ENCODE measurements at regions not wholly inside any gene's neighbourhood (a gene's known extent, or its start where the extent isn't known, plus 50 kb on each side); places are given as distances from the start of the nearest gene placed in this dataset.

GRCh38 chr11:37298173-37298572 is 700.1 kb upstream of the RAG2 start:
- no peaks in the 10 kb centered on the region for H3K27me3 Mint-ChIP-seq (ENCODE audit: unreplicated experiment)
- TF ChIP-seq CTCF (IDR thresholded peaks at IDR 0.05; ENCODE audit: unreplicated experiment): no peak
- H3K4me3 Mint-ChIP-seq (ENCODE audit: unreplicated experiment): no peak overlapping the region
- no peak for DNase-seq (ENCODE audit: low spot score)
- peaks cover 13% of the 10 kb centered on the region for H3K9me3 Mint-ChIP-seq (ENCODE audit: unreplicated experiment)
- no peak overlapping the region for H3K27ac Mint-ChIP-seq (ENCODE audit: unreplicated experiment)
- H3K4me1 Mint-ChIP-seq (ENCODE audit: unreplicated experiment): no peaks in the 10 kb centered on the region
- H3K36me3 Mint-ChIP-seq (ENCODE audit: low read depth, unreplicated experiment): no peaks in the 10 kb centered on the region

GRCh38 chr11:37286890-37287289 is 688.9 kb upstream of the RAG2 start:
- TF ChIP-seq CTCF (IDR thresholded peaks at IDR 0.05; ENCODE audit: unreplicated experiment): no peak
- H3K9me3 Mint-ChIP-seq (ENCODE audit: unreplicated experiment): peaks cover 4% of the 10 kb centered on the region
- no peak overlapping the region for H3K4me3 Mint-ChIP-seq (ENCODE audit: unreplicated experiment)
- no peaks in the 10 kb centered on the region for H3K27me3 Mint-ChIP-seq (ENCODE audit: unreplicated experiment)
- no peak for DNase-seq (ENCODE audit: low spot score)
- no peaks in the 10 kb centered on the region for H3K36me3 Mint-ChIP-seq (ENCODE audit: low read depth, unreplicated experiment)
- no peaks in the 10 kb centered on the region for H3K4me1 Mint-ChIP-seq (ENCODE audit: unreplicated experiment)
- no peak overlapping the region for H3K27ac Mint-ChIP-seq (ENCODE audit: unreplicated experiment)

- no peaks in the 10 kb centered on the region for H3K9me3 Mint-ChIP-seq (ENCODE audit: unreplicated experiment)
- no peaks in the 10 kb centered on the region for H3K36me3 Mint-ChIP-seq (ENCODE audit: low read depth, unreplicated experiment)
- no peak overlapping the region for H3K27ac Mint-ChIP-seq (ENCODE audit: unreplicated experiment)
Measured at GRCh38 chr11:37282367-37282766, 684.3 kb upstream of the RAG2 start.

GRCh38 chr11:37280200-37280599 is 682.2 kb upstream of the RAG2 start:
- Mint-ChIP-seq H3K36me3 (ENCODE audit: low read depth, unreplicated experiment) (no peaks in the 10 kb centered on the region), H3K9me3 (ENCODE audit: unreplicated experiment) (peaks cover 3% of the 10 kb centered on the region)

More at GRCh38 chr11:37282367-37282766, 684.3 kb upstream of the RAG2 start:
- DNase-seq (ENCODE audit: low spot score): no peak
- Mint-ChIP-seq H3K4me1 (ENCODE audit: unreplicated experiment) (no peaks in the 10 kb centered on the region), H3K27me3 (ENCODE audit: unreplicated experiment) (no peaks in the 10 kb centered on the region), H3K4me3 (ENCODE audit: unreplicated experiment) (no peak overlapping the region)
- no peak for TF ChIP-seq CTCF (IDR thresholded peaks at IDR 0.05; ENCODE audit: unreplicated experiment)

More at GRCh38 chr11:37280200-37280599, 682.2 kb upstream of the RAG2 start:
- H3K4me3 Mint-ChIP-seq (ENCODE audit: unreplicated experiment): no peak overlapping the region
- TF ChIP-seq CTCF (IDR thresholded peaks at IDR 0.05; ENCODE audit: unreplicated experiment): no peak
- no peaks in the 10 kb centered on the region for H3K4me1 Mint-ChIP-seq (ENCODE audit: unreplicated experiment)
- no peak for DNase-seq (ENCODE audit: low spot score)
- H3K27me3 Mint-ChIP-seq (ENCODE audit: unreplicated experiment): no peaks in the 10 kb centered on the region
- H3K27ac Mint-ChIP-seq (ENCODE audit: unreplicated experiment): no peak overlapping the region
